GM19452 (cell line): ENCODE measurements at regions not wholly inside any gene's neighbourhood (a gene's known extent, or its start where the extent isn't known, plus 50 kb on each side); places are given as distances from the start of the nearest gene placed in this dataset.

ENCODE experiments used
- ATAC-seq: cut with Tn5 transposase; IDR thresholded peaks from one replicate; pipeline ENCODE4 v1.9.1; 2021; ENCODE audit not compliant: unreplicated experiment

DNA sequence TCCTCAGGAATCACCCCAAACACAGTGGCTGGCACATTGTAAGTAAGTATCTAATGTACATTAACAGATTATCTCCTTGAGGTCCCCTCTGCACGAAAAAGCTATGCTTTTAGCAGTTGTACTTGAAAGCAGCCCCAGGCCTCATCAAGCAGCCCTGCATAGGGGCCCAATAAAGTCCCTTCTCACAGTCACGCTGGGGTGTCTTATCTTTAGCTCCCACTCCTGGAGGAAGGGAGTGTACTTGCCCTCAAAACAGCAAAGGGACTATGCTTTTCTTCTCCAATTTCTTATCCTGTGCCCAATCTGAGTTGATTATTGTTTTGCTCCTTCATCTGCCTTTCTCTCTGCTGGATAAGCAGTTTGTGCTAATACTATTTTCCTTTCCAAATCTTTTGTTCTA lies 168.8 kb upstream of the PLXNA2 start:
- ATAC-seq = no peak

- no peak for ATAC-seq
These were observed 174.5 kb upstream of the PLXNA2 start for GRCh38 chr1:208418667-208419066.

- no peak for ATAC-seq
These were observed 175.7 kb upstream of the PLXNA2 start for GRCh38 chr1:208419746-208420420.

DNA sequence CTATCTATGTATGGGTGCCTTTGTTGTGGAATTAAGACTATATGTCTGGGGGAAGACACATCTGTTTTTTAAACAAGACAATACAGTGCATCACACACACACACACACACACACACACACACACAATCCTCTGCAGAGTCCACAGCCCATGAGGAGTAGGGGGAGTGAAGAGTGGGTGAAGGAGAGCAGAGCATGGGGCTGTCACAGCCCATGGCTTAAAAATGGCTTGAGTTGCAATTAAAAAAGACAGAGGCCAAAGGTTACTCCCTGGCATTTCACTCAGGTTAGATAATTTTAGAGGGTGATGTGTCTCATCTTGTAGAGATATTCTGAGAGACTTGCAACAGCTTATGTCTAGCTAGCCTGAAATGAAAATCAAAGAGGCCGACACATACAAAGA lies 176.5 kb upstream of the PLXNA2 start:
- ATAC-seq = no peak

- ATAC-seq = no peak
These were observed 177.3 kb upstream of the PLXNA2 start for GRCh38 chr1:208421486-208421885.

DNA sequence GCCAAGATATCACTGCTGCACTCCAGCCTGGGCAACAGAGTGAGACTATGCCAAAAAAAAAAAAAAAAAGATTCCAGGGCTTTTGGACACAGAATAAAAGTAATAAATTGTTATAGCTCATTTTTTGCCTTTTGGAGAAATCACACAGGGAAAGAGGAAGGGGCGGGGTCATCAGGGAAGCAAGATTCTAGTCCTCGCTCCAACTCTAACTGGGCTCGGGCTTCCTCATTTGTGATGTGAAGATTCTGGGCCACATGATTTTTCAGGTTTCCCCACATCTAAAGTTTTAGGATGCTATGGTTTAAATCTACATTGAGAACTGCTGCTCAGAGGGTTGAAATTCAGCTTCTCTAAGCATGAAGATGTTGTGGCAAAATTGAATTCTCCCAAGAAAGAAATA lies 179.3 kb upstream of the PLXNA2 start:
- ATAC-seq = no peak

GRCh38 chr1:208425096-208425495 lies 180.9 kb upstream of the PLXNA2 start:
- ATAC-seq = no peak

GRCh38 chr1:208430220-208430619 lies 186.0 kb upstream of the PLXNA2 start:
- ATAC-seq = no peak

DNA sequence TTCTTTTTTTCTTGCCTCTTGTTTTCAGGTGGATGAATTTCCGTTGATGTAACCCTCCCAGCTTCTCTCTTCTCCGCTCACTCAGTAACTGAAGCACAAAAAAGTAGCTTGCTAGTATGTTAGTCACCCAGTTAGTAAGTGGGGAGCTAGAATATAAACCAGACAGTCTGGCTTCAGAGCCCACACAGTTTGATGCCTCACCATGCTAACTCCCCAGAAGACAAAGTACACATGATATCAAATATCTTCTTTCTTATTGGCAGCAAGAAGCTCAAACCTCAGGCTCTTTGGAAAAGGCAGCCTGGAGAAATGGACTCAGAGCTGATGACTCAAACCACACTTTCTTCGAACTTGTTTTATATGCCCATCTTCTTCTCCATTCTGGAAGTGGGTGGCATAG lies 187.5 kb upstream of the PLXNA2 start:
- no peak for ATAC-seq

GRCh38 chr1:208432346-208432745 lies 188.2 kb upstream of the PLXNA2 start:
- ATAC-seq = no peak

GRCh38 chr1:208433086-208433485 lies 188.9 kb upstream of the PLXNA2 start:
- no peak for ATAC-seq

DNA sequence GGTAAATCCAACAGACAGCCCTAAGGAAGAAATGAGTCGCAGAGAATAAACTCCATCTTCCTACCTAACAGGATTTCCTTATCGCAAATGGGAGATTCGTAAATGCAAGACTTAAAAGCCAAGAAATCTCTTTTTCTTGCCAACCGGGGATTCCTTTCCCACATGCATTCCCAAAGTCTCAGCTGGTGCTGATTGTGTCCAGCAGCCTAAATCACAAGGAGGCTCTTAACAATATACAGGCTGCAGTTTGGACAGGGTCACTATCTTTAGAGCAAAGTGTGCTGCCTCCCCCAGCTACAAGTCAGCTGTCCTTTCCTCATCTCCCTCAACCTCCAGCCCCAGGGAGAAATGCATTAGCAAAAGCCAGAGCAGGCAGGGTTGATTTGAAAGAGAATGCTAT lies 189.8 kb upstream of the PLXNA2 start:
- no peak for ATAC-seq

DNA sequence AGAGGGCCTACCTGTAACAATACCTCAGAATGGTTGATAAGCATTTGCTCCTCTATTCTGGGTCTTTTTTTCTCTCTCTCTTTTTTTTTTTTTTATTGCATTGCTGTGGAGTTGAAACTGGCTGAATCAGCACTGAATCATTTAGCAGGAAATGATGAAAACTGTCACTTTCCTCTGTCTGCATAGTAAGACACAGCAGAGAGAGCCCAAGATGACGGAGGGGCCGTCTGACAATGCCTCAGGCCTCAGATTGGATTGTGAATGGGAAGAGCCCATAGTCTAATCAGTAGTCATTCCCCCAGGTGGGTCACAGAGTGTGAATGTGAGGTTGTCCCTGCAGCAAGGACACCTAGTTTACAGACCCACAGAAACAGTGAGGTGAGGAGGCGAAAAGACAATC lies 193.2 kb upstream of the PLXNA2 start:
- no peak for ATAC-seq

GRCh38 chr1:208438112-208438699 lies 194.0 kb upstream of the PLXNA2 start:
- ATAC-seq = no peak

DNA sequence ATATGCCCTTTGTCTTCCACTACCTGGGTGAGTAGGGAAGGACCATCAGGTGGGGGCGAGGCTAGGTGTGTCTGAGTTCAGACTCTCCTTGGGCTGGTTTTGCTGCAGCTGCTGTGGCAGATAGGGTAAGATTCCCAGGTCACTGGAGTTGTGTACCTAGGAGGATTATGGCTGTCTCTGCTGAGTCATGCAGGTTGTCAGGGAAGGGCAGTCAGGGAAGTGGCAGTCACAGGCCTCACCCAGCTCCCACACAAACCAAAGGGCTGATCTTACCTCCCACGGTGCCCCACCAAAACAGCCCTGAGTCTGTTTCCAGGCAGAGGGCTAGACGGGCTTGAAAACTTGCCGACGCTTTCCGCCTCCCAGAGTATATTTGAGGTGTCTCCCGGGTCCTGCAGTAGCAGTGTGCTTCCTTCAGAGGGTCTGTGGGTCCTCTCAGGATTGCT lies 201.6 kb upstream of the PLXNA2 start:
- ATAC-seq = no peak

DNA sequence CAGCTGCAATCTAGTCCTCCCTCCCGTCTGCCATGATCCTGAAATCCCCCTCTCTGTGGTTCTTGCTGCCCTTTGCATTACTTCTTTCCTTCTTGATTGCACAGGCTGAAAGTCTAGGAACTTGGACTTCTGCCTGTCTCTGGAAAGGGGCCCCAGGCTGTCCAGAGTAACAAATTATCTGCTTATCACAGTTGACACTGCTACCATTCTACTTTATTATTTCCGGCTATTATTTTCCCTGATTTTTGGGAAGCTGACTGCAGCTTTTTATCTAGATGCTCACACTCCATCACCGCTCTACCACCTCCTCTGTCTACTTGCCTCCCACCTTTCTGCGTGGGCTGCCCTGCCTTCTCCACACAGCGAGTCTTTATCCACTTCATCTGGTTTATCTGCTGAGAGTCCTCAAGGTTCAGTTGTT lies 202.1 kb upstream of the PLXNA2 start:
- no peak for ATAC-seq

DNA sequence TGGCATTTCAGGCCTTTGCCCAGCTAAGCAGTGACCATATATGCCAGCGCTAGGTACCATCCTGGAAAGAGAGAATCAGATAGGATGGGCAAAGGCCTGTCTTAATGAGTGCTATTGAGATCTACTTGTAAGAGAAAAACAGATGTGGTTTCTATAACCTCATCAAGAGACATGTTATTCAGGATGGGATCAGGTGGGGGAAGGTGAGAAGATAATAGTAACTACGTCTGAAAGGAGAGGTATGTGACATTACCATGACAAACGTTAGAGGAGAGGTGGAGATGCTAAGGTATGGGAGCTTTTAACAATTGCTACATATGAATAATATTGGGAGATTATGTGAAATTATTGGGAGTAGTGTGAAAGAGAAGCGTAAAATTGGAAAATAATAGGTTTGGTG lies 204.2 kb upstream of the PLXNA2 start:
- ATAC-seq = no peak

DNA sequence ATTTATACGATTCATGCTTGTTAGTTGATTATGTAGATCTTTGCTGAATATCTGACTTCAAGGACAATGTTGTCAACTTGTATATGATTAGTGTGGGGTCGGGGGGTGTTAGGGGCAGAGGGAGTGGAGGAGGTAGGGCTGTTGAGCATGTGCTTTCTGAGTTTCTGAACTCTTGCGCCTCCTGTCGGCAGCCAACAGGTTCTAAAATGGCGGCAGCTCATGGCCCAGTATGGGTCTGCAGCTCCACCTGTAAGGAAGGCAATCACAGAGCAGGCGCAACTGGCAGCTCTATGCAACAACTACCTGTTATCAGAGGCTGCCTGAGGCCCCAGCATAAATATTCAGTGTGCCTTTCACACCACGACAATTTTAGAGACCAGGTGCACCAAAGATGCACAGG lies 205.8 kb upstream of the PLXNA2 start:
- no peak for ATAC-seq

GRCh38 chr1:208450958-208451357 lies 206.8 kb upstream of the PLXNA2 start:
- ATAC-seq = no peak

GRCh38 chr1:208455821-208456220 lies 211.6 kb upstream of the PLXNA2 start:
- ATAC-seq = no peak

DNA sequence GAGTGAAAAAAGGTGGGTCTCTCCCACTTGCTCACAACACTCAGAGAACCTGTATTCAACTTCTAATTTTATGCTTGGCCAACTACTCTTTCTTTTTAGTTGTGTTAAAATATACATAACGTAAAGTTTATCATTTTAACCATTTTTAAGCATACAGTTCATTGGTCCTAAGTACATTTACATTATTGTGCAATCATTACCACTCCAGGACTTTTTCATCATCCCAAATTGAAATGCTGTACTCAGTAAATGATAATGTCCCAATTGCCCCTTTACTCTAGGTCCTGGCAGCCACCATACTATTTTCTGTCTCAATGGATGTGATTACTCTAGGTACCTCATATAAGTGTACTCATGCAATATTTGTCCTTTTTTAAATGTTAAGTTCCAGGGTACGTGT lies 212.3 kb upstream of the PLXNA2 start:
- ATAC-seq = no peak

DNA sequence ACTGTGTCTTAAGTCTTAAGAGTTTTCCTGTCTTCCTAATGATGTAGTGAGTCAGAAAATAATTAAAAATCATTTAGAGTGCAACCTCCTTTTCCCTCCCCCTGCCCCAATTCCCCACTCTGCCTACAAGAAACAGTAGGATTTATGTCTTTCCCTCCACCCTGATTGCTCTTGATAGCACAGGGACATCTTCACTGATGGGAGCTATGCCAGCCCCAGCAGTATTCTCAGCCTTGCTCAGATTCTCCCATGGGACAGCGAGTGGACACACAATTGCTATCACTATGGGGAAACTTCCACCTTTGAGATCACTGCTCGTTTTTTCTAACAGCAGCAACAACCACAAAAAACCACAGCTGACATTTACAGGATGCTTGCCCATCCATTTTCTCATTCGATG lies 216.6 kb upstream of the PLXNA2 start:
- no peak for ATAC-seq

GRCh38 chr1:208461680-208462079 lies 217.5 kb upstream of the PLXNA2 start:
- ATAC-seq = no peak
